IMR-90 (cell line): ENCODE measurements at regions not wholly inside any gene's neighbourhood (a gene's known extent, or its start where the extent isn't known, plus 50 kb on each side); places are given as distances from the start of the nearest gene placed in this dataset.

Experiments used
- ATAC-seq: fragments of 200-7000 bp; cut with Tn5 transposase; 2 replicates; pipeline ENCODE4 v1.9.1; 2020; ENCODE audit warnings: low read depth, mild to moderate bottlenecking, moderate library complexity
- BruUV-seq: library from RNA; stranded (reverse); fragments of 400-500 nt; replicated peaks from 2 replicates; lab custom pipeline; 2021; lab: Mats Ljungman, UMichigan
- CTCF ChIA-PET: fragments of 300-600 bp; formaldehyde crosslinking; extraction: SDS; loops from one replicate; lab custom pipeline; 2021; ENCODE audit warnings: antibody characterized with exemption; lab: Yijun Ruan, JAX
- POLR2A ChIA-PET: fragments of 300-600 bp; sonication (Branson Sonifier 250); formaldehyde crosslinking; loops from one replicate; lab custom pipeline; 2022; ENCODE audit warnings: antibody characterized with exemption; ENCODE audit not compliant: unreplicated experiment; lab: Charles Lee
- DNase-seq: peaks from one replicate; pipeline ENCODE4 v3.0.0; 2013
- H2AFZ ChIP-seq: replicated peaks from 2 replicates; pipeline ENCODE3; 2013; ENCODE audit warnings: low read length, mild to moderate bottlenecking; ENCODE audit not compliant: poor library complexity
- H2AK5ac ChIP-seq: 2 replicates; pipeline ENCODE4 v1.6.1; 2013; ENCODE audit warnings: low read depth, low read length, inconsistent platforms
- H2AK9ac ChIP-seq: replicated peaks from 2 replicates; pipeline ENCODE3; 2013; ENCODE audit warnings: mild to moderate bottlenecking, low read depth, low read length, moderate library complexity; ENCODE audit not compliant: poor library complexity
- H2BK120ac ChIP-seq: 2 replicates; pipeline ENCODE4 v1.6.1; 2013; ENCODE audit warnings: low read depth, low read length, inconsistent platforms
- H2BK15ac ChIP-seq: 3 replicates; pipeline ENCODE4 v1.6.1; 2013; ENCODE audit warnings: low read depth, low read length, inconsistent platforms
- H2BK20ac ChIP-seq: 2 replicates; pipeline ENCODE4 v1.6.1; 2013; ENCODE audit warnings: low read depth, mild to moderate bottlenecking, inconsistent platforms, low read length, moderate library complexity
- H2BK5ac ChIP-seq: 2 replicates; pipeline ENCODE4 v1.6.1; 2013; ENCODE audit warnings: mild to moderate bottlenecking, low read depth, low read length, inconsistent platforms; ENCODE audit not compliant: poor library complexity, severe bottlenecking
- H3K14ac ChIP-seq: replicated peaks from 2 replicates; pipeline ENCODE4 v1.6.1; 2013; ENCODE audit warnings: low read depth, low read length, inconsistent platforms
- H3K18ac ChIP-seq: 2 replicates; pipeline ENCODE4 v1.6.1; 2013; ENCODE audit warnings: low read depth, low read length, control low read depth
- H3K23ac ChIP-seq: 2 replicates; pipeline ENCODE4 v1.6.1; 2013; ENCODE audit warnings: low read depth, low read length, inconsistent platforms
- H3K27ac ChIP-seq: 2 replicates; pipeline ENCODE4 v1.5.1; 2013; ENCODE audit warnings: mild to moderate bottlenecking, control low read depth, low read length; ENCODE audit not compliant: insufficient read depth
- H3K27me3 ChIP-seq: 2 replicates; pipeline ENCODE4 v1.6.1; 2013; ENCODE audit warnings: low read length; ENCODE audit not compliant: control insufficient read depth, insufficient read depth
- H3K36me3 ChIP-seq: 2 replicates; pipeline ENCODE4 v1.6.1; 2013; ENCODE audit warnings: low read length, mixed read lengths; ENCODE audit not compliant: control insufficient read depth, insufficient read depth
- H3K4ac ChIP-seq: 2 replicates; pipeline ENCODE4 v1.6.1; 2013; ENCODE audit warnings: low read depth, low read length, inconsistent platforms
- H3K4me1 ChIP-seq: 2 replicates; pipeline ENCODE4 v1.6.1; 2013; ENCODE audit warnings: low read length, mixed read lengths; ENCODE audit not compliant: control insufficient read depth, insufficient read depth
- H3K4me2 ChIP-seq: 2 replicates; pipeline ENCODE4 v1.6.1; 2013; ENCODE audit warnings: low read depth, mild to moderate bottlenecking, control low read depth, low read length, moderate library complexity
- H3K4me3 ChIP-seq: 2 replicates; pipeline ENCODE4 v1.5.1; 2013; ENCODE audit warnings: low read depth, mild to moderate bottlenecking, control low read depth, low read length, moderate library complexity; ENCODE audit not compliant: insufficient read depth
- H3K56ac ChIP-seq: 2 replicates; pipeline ENCODE4 v1.6.1; 2013; ENCODE audit warnings: low read length, inconsistent platforms; ENCODE audit not compliant: insufficient read depth; ENCODE audit errors: extremely low read depth
- H3K79me1 ChIP-seq, 2 experiments: 2 replicates each; pipeline ENCODE4 v1.6.1; 2013; ENCODE audit warnings: low read length in 2 of 2, inconsistent platforms in 1 of 2, low read depth in 1 of 2
- H3K9ac ChIP-seq: 2 replicates; pipeline ENCODE4 v1.6.1; 2013; ENCODE audit warnings: low read depth, low read length, control low read depth
- H3K9me1 ChIP-seq: 2 replicates; pipeline ENCODE4 v1.6.1; 2013; ENCODE audit warnings: low read length, inconsistent platforms; ENCODE audit not compliant: insufficient read depth
- H3K9me3 ChIP-seq: 2 replicates; pipeline ENCODE4 v1.6.1; 2013; ENCODE audit warnings: low read length; ENCODE audit not compliant: control insufficient read depth, insufficient read depth
- H4K20me1 ChIP-seq: 2 replicates; pipeline ENCODE4 v1.6.1; 2013; ENCODE audit warnings: low read length, inconsistent platforms; ENCODE audit not compliant: insufficient read depth
- H4K5ac ChIP-seq: 2 replicates; pipeline ENCODE4 v1.6.1; 2013; ENCODE audit warnings: mild to moderate bottlenecking, low read depth, low read length, control low read depth
- H4K8ac ChIP-seq, 2 experiments: 2 replicates each; pipeline ENCODE4 v1.6.1; 2013; ENCODE audit warnings: low read depth in 2 of 2, low read length in 2 of 2, control low read depth in 1 of 2, inconsistent platforms in 1 of 2
- H4K91ac ChIP-seq: 2 replicates; pipeline ENCODE4 v1.6.1; 2013; ENCODE audit warnings: low read depth, low read length, inconsistent platforms; ENCODE audit not compliant: insufficient read depth
- BHLHE40 ChIP-seq: fragments of 150-350 bp; IDR thresholded peaks from 2 replicates; pipeline ENCODE4 v1.6.1; 2016; ENCODE audit warnings: mild to moderate bottlenecking, low read depth, low read length
- CEBPB ChIP-seq: IDR thresholded peaks from 2 replicates; pipeline ENCODE4 v1.6.1; 2012; ENCODE audit warnings: low read depth, low read length, improper control_type of control experiment
- CHD1 ChIP-seq: IDR thresholded peaks from 2 replicates; pipeline ENCODE4 v1.6.1; 2012; ENCODE audit warnings: low read depth, low read length, improper control_type of control experiment
- CTCF ChIP-seq: conservative IDR thresholded peaks from 2 replicates; pipeline ENCODE4 v1.5.1; 2012; ENCODE audit warnings: mild to moderate bottlenecking, low read depth, low read length, improper control_type of control experiment
- ELK1 ChIP-seq: fragments of 150-350 bp; IDR thresholded peaks from 2 replicates; pipeline ENCODE4 v1.6.1; 2016; ENCODE audit warnings: low read depth, mild to moderate bottlenecking, low read length, moderate library complexity, borderline replicate concordance
- FOS ChIP-seq: fragments of 150-350 bp; IDR thresholded peaks from 2 replicates; pipeline ENCODE4 v1.6.1; 2016; ENCODE audit warnings: low read depth, low read length
- MAFK ChIP-seq: IDR thresholded peaks from 2 replicates; pipeline ENCODE4 v1.6.1; 2012; ENCODE audit warnings: low read depth, low read length, improper control_type of control experiment
- MAZ ChIP-seq: IDR thresholded peaks from 2 replicates; pipeline ENCODE4 v1.6.1; 2012; ENCODE audit warnings: low read depth, mild to moderate bottlenecking, low read length, improper control_type of control experiment, moderate library complexity, borderline replicate concordance
- MXI1 ChIP-seq: IDR thresholded peaks from 2 replicates; pipeline ENCODE4 v1.6.1; 2012; ENCODE audit warnings: low read depth, mild to moderate bottlenecking, low read length, moderate library complexity, borderline replicate concordance
- NFE2L2 ChIP-seq: fragments of 150-350 bp; IDR thresholded peaks from 2 replicates; pipeline ENCODE4 v1.6.1; 2016; ENCODE audit warnings: low read depth, mild to moderate bottlenecking, low read length
- POLR2A ChIP-seq: IDR thresholded peaks from 2 replicates; pipeline ENCODE4 v1.6.1; 2012; ENCODE audit warnings: mild to moderate bottlenecking, low read depth, low read length
- RAD21 ChIP-seq: IDR thresholded peaks from 2 replicates; pipeline ENCODE4 v1.6.1; 2012; ENCODE audit warnings: low read length, improper control_type of control experiment
- RCOR1 ChIP-seq: IDR thresholded peaks from 2 replicates; pipeline ENCODE4 v1.6.1; 2012; ENCODE audit warnings: mild to moderate bottlenecking, low read length, improper control_type of control experiment; ENCODE audit not compliant: insufficient replicate concordance
- RFX5 ChIP-seq: IDR thresholded peaks from 2 replicates; pipeline ENCODE4 v1.8.0; 2012; ENCODE audit warnings: low read depth, mild to moderate bottlenecking, low read length, moderate library complexity
- SMC3 ChIP-seq: fragments of 150-350 bp; IDR thresholded peaks from 2 replicates; pipeline ENCODE4 v1.6.1; 2016; ENCODE audit warnings: low read depth, mild to moderate bottlenecking, antibody characterized with exemption, low read length, moderate library complexity
- USF2 ChIP-seq: fragments of 150-350 bp; IDR thresholded peaks from 2 replicates; pipeline ENCODE4 v1.6.1; 2017; ENCODE audit warnings: mild to moderate bottlenecking, antibody characterized with exemption, low read length, low read depth
- dilution Hi-C: fragments of 300-500 bp; cut with HindIII; formaldehyde crosslinking; loops from one replicate; pipeline ENCODE4 v1.14.3; 2018; ENCODE audit warnings: low sequenced_read_pairs; ENCODE audit not compliant: unreplicated experiment
- in situ Hi-C: fragments of 300-500 bp; cut with MboI; formaldehyde crosslinking; loops from 3 replicates; pipeline ENCODE4 v1.14.3; 2019; ENCODE audit warnings: low sequenced_read_pairs, inconsistent platforms, mixed read lengths
- intact Hi-C: fragments of 100-400 bp; cut with micrococcal nuclease; formaldehyde crosslinking; loops from 2 replicates; pipeline ENCODE4 v1.10.0; 2022

GRCh38 chr5:147046894-147047293, 168.3 kb upstream of the PPP2R2B start:
- Histone ChIP-seq H3K9me3 (no peaks in the 10 kb centered on the region), H3K18ac (no peak overlapping the region), H2BK15ac (no peak overlapping the region), H3K27me3 (no peaks in the 10 kb centered on the region), H3K4ac (no peak overlapping the region), H3K36me3 (no peaks in the 10 kb centered on the region), H2AK9ac (no peak overlapping the region), H2AK5ac (no peak overlapping the region), H3K4me2 (no peak overlapping the region), H3K23ac (no peak overlapping the region), H3K9me1 (no peaks in the 10 kb centered on the region), H2BK20ac (no peak overlapping the region), H4K20me1 (no peaks in the 10 kb centered on the region), H4K91ac (no peak overlapping the region), H2BK120ac (no peak overlapping the region), H3K4me3 (no peak overlapping the region), H2BK5ac (no peak overlapping the region), H2AFZ (no peak overlapping the region), H3K9ac (no peak overlapping the region), H4K8ac (no peak overlapping the region), H3K4me1 (no peaks in the 10 kb centered on the region), H3K56ac (no peak overlapping the region), H3K27ac (no peak overlapping the region), H4K5ac (no peak overlapping the region), H3K14ac (no peak overlapping the region), H3K79me1 (no peaks in the 10 kb centered on the region)
- intact Hi-C loops: no loop called here
- ChIA-PET POLR2A (no interaction called here), CTCF (no interaction called here)
- dilution Hi-C loops: no loop called here
- TF ChIP-seq CTCF (no peak), ELK1 (no peak), FOS (no peak), POLR2A (no peak), RCOR1 (no peak), SMC3 (no peak), RFX5 (no peak), CEBPB (no peak), NFE2L2 (no peak), MXI1 (no peak), MAZ (no peak), BHLHE40 (no peak), RAD21 (no peak), MAFK (no peak), USF2 (no peak), CHD1 (no peak)
- ATAC-seq (no peak), DNase-seq (no peak)
- BruUV-seq: no TSS peak
- in situ Hi-C loops: no loop called here
